Smooth muscle cell (in vitro differentiated cells): ENCODE measurements at regions not wholly inside any gene's neighbourhood (a gene's known extent, or its start where the extent isn't known, plus 50 kb on each side); places are given as distances from the start of the nearest gene placed in this dataset.
A peak's percentile ranks its signal among the peaks of the same experiment; 100 is the strongest.

Experiments
- DNase-seq: peaks from one replicate; lab custom pipeline; 2025; ENCODE audit not compliant: unreplicated experiment; lab: John Stamatoyannopoulos, UW
- H2AFZ ChIP-seq: fragments of 200-600 bp; sonication (generic); 2 replicates; pipeline ENCODE4 v1.6.0; 2016; ENCODE audit warnings: antibody characterized with exemption, low read depth, mild to moderate bottlenecking
- H3F3A ChIP-seq: fragments of 200-600 bp; sonication (generic); 2 replicates; pipeline ENCODE4 v1.6.0; 2017; ENCODE audit warnings: antibody characterized with exemption, low read depth
- H3K27ac ChIP-seq: fragments of 200-600 bp; sonication (generic); 2 replicates; pipeline ENCODE4 v1.5.1; 2016; ENCODE audit warnings: low read depth, mild to moderate bottlenecking
- H3K27me3 ChIP-seq: fragments of 200-600 bp; sonication (generic); 2 replicates; pipeline ENCODE4 v1.6.1; 2016; ENCODE audit warnings: low read depth, mild to moderate bottlenecking
- H3K36me3 ChIP-seq: fragments of 200-600 bp; sonication (generic); 2 replicates; pipeline ENCODE4 v1.5.1; 2016; ENCODE audit warnings: low read depth
- H3K4me1 ChIP-seq: fragments of 200-600 bp; sonication (generic); 2 replicates; pipeline ENCODE4 v1.5.1; 2016; ENCODE audit warnings: low read depth
- H3K4me2 ChIP-seq: fragments of 200-600 bp; sonication (generic); 2 replicates; pipeline ENCODE4 v1.6.0; 2016; ENCODE audit warnings: mild to moderate bottlenecking
- H3K4me3 ChIP-seq: fragments of 200-600 bp; sonication (generic); 2 replicates; pipeline ENCODE4 v1.5.1; 2016; ENCODE audit warnings: mild to moderate bottlenecking
- H3K79me2 ChIP-seq: fragments of 200-600 bp; sonication (generic); 2 replicates; pipeline ENCODE4 v1.6.0; 2016; ENCODE audit warnings: low read depth, mild to moderate bottlenecking
- H3K9ac ChIP-seq: fragments of 200-600 bp; sonication (generic); 2 replicates; pipeline ENCODE4 v1.6.0; 2016; ENCODE audit warnings: low read depth
- H3K9me3 ChIP-seq: fragments of 200-600 bp; sonication (generic); replicated peaks from 2 replicates; pipeline ENCODE4 v1.5.1; 2016; ENCODE audit warnings: low read depth
- H4K20me1 ChIP-seq: fragments of 200-600 bp; sonication (generic); 2 replicates; pipeline ENCODE4 v1.6.0; 2016; ENCODE audit warnings: low read depth
- WGBS: methylation state at CpG from one replicate; pipeline ENCODE4 v1.1.7; 2016; ENCODE audit warnings: low lambda C conversion rate; 5-methylcytosine and 5-hydroxymethylcytosine counted together
- TF ChIP-seq, protein P1 (sequence below): fragments of 200-600 bp; sonication (generic); IDR thresholded peaks from 2 replicates; pipeline ENCODE4 v1.5.1; 2017; ENCODE audit warnings: borderline replicate concordance, mild to moderate bottlenecking, antibody characterized with exemption; ENCODE audit not compliant: insufficient read depth, poor library complexity, severe bottlenecking

DNA sequence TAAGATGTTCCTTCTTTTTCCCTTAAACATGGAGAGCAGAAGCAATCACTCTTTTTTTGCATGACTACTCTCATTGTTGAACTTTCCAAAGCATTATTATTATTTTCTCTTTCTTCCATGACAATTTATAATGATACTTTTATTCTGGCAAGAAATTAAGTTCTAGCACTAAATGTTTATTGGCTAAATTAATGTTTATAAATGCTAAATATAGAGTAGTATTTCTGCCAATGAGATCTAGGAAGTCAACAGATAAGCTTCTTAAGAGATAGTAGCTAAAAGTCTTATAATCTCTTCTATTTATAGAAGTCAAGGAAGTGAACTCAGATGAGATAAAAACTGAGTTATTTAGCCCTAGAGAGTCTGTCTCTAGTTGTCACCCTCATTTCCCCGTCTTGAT lies 920.1 kb downstream of the KCNJ2 start:
- Histone ChIP-seq H3K9ac (no peak overlapping the region), H3K27me3 (no peaks in the 10 kb centered on the region), H2AFZ (peak overlapping the region; percentile 72), H3K36me3 (no peaks in the 10 kb centered on the region), H3K4me1 (no peaks in the 10 kb centered on the region), H3K4me3 (no peak overlapping the region), H4K20me1 (no peaks in the 10 kb centered on the region), H3K4me2 (no peak overlapping the region), H3K79me2 (no peaks in the 10 kb centered on the region), H3K9me3 (no peaks in the 10 kb centered on the region), H3F3A (no peaks in the 10 kb centered on the region), H3K27ac (no peak overlapping the region)
- TF ChIP-seq, protein P1, sequence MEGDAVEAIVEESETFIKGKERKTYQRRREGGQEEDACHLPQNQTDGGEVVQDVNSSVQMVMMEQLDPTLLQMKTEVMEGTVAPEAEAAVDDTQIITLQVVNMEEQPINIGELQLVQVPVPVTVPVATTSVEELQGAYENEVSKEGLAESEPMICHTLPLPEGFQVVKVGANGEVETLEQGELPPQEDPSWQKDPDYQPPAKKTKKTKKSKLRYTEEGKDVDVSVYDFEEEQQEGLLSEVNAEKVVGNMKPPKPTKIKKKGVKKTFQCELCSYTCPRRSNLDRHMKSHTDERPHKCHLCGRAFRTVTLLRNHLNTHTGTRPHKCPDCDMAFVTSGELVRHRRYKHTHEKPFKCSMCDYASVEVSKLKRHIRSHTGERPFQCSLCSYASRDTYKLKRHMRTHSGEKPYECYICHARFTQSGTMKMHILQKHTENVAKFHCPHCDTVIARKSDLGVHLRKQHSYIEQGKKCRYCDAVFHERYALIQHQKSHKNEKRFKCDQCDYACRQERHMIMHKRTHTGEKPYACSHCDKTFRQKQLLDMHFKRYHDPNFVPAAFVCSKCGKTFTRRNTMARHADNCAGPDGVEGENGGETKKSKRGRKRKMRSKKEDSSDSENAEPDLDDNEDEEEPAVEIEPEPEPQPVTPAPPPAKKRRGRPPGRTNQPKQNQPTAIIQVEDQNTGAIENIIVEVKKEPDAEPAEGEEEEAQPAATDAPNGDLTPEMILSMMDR: no peak
- 13% methylated on average over 1 of the region's 1 CpG for WGBS
- no peak for DNase-seq

GRCh38 chr17:71098071-71098470 lies 928.7 kb downstream of the KCNJ2 start:
- WGBS: 93% methylated on average over 4 of the region's 4 CpGs
- Histone ChIP-seq H3K4me1 (no peaks in the 10 kb centered on the region), H3K79me2 (no peaks in the 10 kb centered on the region), H2AFZ (no peak overlapping the region), H3K4me2 (no peak overlapping the region), H3K9me3 (no peaks in the 10 kb centered on the region), H3K27ac (no peak overlapping the region), H4K20me1 (no peaks in the 10 kb centered on the region), H3K27me3 (no peaks in the 10 kb centered on the region), H3K9ac (no peak overlapping the region), H3K4me3 (no peak overlapping the region), H3F3A (no peaks in the 10 kb centered on the region), H3K36me3 (no peaks in the 10 kb centered on the region)
- TF ChIP-seq, protein P1: no peak
- no peak for DNase-seq

GRCh38 chr17:71099003-71099714 lies 929.8 kb downstream of the KCNJ2 start:
- Histone ChIP-seq H3K9ac (no peak overlapping the region), H3K36me3 (no peaks in the 10 kb centered on the region), H3K79me2 (no peaks in the 10 kb centered on the region), H4K20me1 (no peaks in the 10 kb centered on the region), H3F3A (no peaks in the 10 kb centered on the region), H3K27me3 (no peaks in the 10 kb centered on the region), H2AFZ (no peak overlapping the region), H3K4me2 (no peak overlapping the region), H3K9me3 (no peaks in the 10 kb centered on the region), H3K4me3 (no peak overlapping the region), H3K27ac (no peak overlapping the region), H3K4me1 (no peaks in the 10 kb centered on the region)
- no peak for DNase-seq
- TF ChIP-seq, protein P1: no peak
- WGBS: 86% methylated on average over 5 of the region's 5 CpGs

- Histone ChIP-seq H3K36me3 (no peaks in the 10 kb centered on the region), H3K79me2 (no peaks in the 10 kb centered on the region), H3K9me3 (no peaks in the 10 kb centered on the region), H3K4me2 (no peak overlapping the region), H3K27me3 (no peaks in the 10 kb centered on the region), H3K4me3 (no peak overlapping the region), H3K27ac (no peak overlapping the region), H4K20me1 (no peaks in the 10 kb centered on the region), H2AFZ (no peak overlapping the region), H3K9ac (no peak overlapping the region), H3K4me1 (peaks cover 5% of the 10 kb centered on the region), H3F3A (no peaks in the 10 kb centered on the region)
- no peak for DNase-seq
- TF ChIP-seq, protein P1: no peak
Observed at GRCh38 chr17:71102777-71103176, 933.4 kb downstream of the KCNJ2 start.
